NCI-H1092 (cell line): ENCODE measurements at regions not wholly inside any gene's neighbourhood (a gene's known extent, or its start where the extent isn't known, plus 50 kb on each side); places are given as distances from the start of the nearest gene placed in this dataset.
"Not testable (repeated sequence)": the region's sequence is repeated elsewhere in the genome, so short reads cannot be mapped to it uniquely, and the experiment has no call there.

ENCODE experiments used
- DNase-seq: peaks from one replicate; lab custom pipeline; 2025; lab: John Stamatoyannopoulos, UW

GRCh38 chr14:85325134-85326017 lies 204.6 kb upstream of the FLRT2 start:
- DNase-seq, result no peak

- DNase-seq, result no peak
These were observed 197.5 kb upstream of the FLRT2 start for GRCh38 chr14:85332401-85332800.

GRCh38 chr14:85333313-85333712 lies 196.6 kb upstream of the FLRT2 start:
- no peak for DNase-seq

GRCh38 chr14:85333841-85334240 lies 196.1 kb upstream of the FLRT2 start:
- DNase-seq, result no peak

GRCh38 chr14:85334316-85334715 lies 195.6 kb upstream of the FLRT2 start:
- no peak for DNase-seq

- no peak for DNase-seq
These were observed 193.7 kb upstream of the FLRT2 start for GRCh38 chr14:85336257-85336656.

GRCh38 chr14:85336817-85337216 lies 193.1 kb upstream of the FLRT2 start:
- DNase-seq, result no peak

- no peak for DNase-seq
These were observed 191.0 kb upstream of the FLRT2 start for GRCh38 chr14:85338895-85339294.

GRCh38 chr14:85342858-85343607 lies 186.9 kb upstream of the FLRT2 start:
- DNase-seq, result no peak

- no peak for DNase-seq
These were observed 185.8 kb upstream of the FLRT2 start for GRCh38 chr14:85344171-85344570.

GRCh38 chr14:85344847-85345570 lies 184.9 kb upstream of the FLRT2 start:
- no peak for DNase-seq

GRCh38 chr14:85350667-85351066 lies 179.3 kb upstream of the FLRT2 start:
- DNase-seq, result no peak

GRCh38 chr14:85352588-85352987 lies 177.4 kb upstream of the FLRT2 start:
- DNase-seq, result not testable (repeated sequence)

GRCh38 chr14:85357120-85357519 lies 172.8 kb upstream of the FLRT2 start:
- no peak for DNase-seq

GRCh38 chr14:85358136-85358785 lies 171.7 kb upstream of the FLRT2 start:
- DNase-seq, result no peak

GRCh38 chr14:85359505-85359904 lies 170.4 kb upstream of the FLRT2 start:
- no peak for DNase-seq

GRCh38 chr14:85363358-85363757 lies 166.6 kb upstream of the FLRT2 start:
- DNase-seq, result no peak

- DNase-seq, result no peak
These were observed 163.7 kb upstream of the FLRT2 start for GRCh38 chr14:85366226-85366625.

- DNase-seq, result no peak
These were observed 149.1 kb upstream of the FLRT2 start for GRCh38 chr14:85380881-85381280.

GRCh38 chr14:85382341-85382740 lies 147.6 kb upstream of the FLRT2 start:
- DNase-seq, result no peak

GRCh38 chr14:85387181-85387580 lies 142.8 kb upstream of the FLRT2 start:
- no peak for DNase-seq

- DNase-seq, result no peak
These were observed 139.7 kb upstream of the FLRT2 start for GRCh38 chr14:85390236-85390635.
